ENCODE measurements at regions not wholly inside any gene's neighbourhood (a gene's known extent, or its start where the extent isn't known, plus 50 kb on each side); places are given as distances from the start of the nearest gene placed in this dataset.

DNA sequence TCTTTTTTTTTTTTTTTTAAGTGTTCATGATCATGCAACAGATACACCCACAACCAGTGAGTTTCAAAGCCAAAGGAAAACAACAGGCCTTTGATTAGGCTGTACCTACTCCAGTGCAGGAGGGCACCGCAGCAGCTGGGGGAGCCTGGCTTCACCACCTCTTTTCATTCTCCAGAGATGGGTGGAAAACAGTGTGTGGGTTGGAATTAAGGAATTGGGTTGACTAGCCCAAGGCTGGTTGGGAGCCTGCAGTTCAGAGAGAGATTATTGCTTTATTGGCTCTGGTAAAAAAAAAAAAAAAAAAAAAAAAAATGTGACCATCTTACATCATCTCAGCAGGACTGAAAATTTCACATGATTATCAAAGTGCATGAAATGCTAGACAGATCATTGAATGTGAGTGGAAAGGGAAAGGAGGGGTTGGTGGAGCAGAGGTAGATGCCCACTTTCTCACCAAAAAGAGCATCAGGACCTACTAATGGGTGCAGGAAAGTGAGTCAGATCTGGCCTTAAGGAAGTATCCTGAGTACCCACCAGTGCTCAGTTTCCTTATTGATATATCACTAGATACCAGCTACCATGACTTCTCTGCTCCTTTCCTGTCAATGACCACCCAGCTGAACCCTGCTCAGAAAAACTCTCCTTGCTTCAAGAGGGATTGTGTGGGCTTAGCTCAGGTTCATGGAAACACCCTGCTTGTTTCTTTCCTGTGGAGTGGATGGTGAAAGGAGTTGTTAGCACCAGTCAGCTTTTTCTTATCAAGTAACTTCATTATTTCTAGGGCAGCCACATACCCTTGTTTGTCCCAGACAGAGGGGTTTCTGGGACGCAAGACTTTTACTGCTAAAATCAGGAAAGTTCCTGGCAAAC lies 54.8 kb upstream of the DYRK2 start:
- 92% methylated on average over 2 of the region's 2 CpGs for WGBS
- H3K9me3 ChIP-seq (ENCODE audit: control insufficient read depth in 4 of 4, low read length in 3 of 4): no peaks in the 10 kb centered on the region
- no peaks in the 10 kb centered on the region for H3K36me3 ChIP-seq (ENCODE audit: control insufficient read depth in 4 of 4, insufficient read depth in 3 of 4, low read depth in 1 of 4, low read length in 3 of 4)
- H3K4me1 ChIP-seq (ENCODE audit: control insufficient read depth in 4 of 4, insufficient read depth in 4 of 4, low read length in 3 of 4): peaks cover 0 to 4% (median under 1%) of the 10 kb centered on the region in 4 donors
- H3K27me3 ChIP-seq (ENCODE audit: control insufficient read depth in 4 of 4, insufficient read depth in 4 of 4, low read length in 3 of 4): no peaks in the 10 kb centered on the region
- H3K27ac ChIP-seq (ENCODE audit: low read depth in 1 of 2, low read length in 2 of 2): no peak overlapping the region
- no peak overlapping the region for H3K9ac ChIP-seq (ENCODE audit: low read depth in 1 of 2, low read length in 2 of 2)
- no peak overlapping the region for H3K4me3 ChIP-seq (ENCODE audit: low read depth in 1 of 3, low read length in 3 of 3)
- TF ChIP-seq GABPA (IDR thresholded peaks at IDR 0.05 in 1 of 2, conservative IDR thresholded peaks at IDR 0.05 in 1 of 2): no peak
- TF ChIP-seq, protein P1, sequence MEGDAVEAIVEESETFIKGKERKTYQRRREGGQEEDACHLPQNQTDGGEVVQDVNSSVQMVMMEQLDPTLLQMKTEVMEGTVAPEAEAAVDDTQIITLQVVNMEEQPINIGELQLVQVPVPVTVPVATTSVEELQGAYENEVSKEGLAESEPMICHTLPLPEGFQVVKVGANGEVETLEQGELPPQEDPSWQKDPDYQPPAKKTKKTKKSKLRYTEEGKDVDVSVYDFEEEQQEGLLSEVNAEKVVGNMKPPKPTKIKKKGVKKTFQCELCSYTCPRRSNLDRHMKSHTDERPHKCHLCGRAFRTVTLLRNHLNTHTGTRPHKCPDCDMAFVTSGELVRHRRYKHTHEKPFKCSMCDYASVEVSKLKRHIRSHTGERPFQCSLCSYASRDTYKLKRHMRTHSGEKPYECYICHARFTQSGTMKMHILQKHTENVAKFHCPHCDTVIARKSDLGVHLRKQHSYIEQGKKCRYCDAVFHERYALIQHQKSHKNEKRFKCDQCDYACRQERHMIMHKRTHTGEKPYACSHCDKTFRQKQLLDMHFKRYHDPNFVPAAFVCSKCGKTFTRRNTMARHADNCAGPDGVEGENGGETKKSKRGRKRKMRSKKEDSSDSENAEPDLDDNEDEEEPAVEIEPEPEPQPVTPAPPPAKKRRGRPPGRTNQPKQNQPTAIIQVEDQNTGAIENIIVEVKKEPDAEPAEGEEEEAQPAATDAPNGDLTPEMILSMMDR (IDR thresholded peaks at IDR 0.05; ENCODE audit: low read depth, low read length, missing input control): no peak
- no peak for TF ChIP-seq NR2F2 (IDR thresholded peaks at IDR 0.05)
- no peak for TF ChIP-seq FOXA2 (IDR thresholded peaks at IDR 0.05)
- no peak for DNase-seq (ENCODE audit: low spot score)

DNA sequence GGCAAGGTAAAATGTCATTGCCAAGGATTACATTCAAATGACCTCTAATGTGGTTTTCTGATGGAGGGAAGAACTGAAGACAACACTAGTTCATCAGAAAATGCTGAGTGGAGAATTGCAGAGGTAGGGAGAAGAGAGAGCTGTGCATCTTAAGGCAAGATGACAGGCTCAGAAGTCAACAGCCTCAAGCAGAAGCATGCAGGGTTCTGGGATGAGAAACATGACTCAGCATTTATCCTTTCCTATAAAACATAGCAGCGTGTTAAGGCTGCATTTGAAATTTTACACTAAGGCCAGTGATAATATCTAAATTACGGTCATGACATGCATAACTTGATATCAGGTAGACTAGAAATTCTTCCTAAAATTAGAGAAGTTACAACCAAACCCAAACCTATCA lies 53.7 kb upstream of the DYRK2 start:
- no peaks in the 10 kb centered on the region for H3K27me3 ChIP-seq (ENCODE audit: control insufficient read depth in 4 of 4, insufficient read depth in 4 of 4, low read length in 3 of 4)
- peaks cover 0 to 4% (median under 1%) of the 10 kb centered on the region in 4 donors for H3K4me1 ChIP-seq (ENCODE audit: control insufficient read depth in 4 of 4, insufficient read depth in 4 of 4, low read length in 3 of 4)
- WGBS: 83% methylated on average over 2 of the region's 2 CpGs
- no peak for DNase-seq (ENCODE audit: low spot score)
- H3K9me3 ChIP-seq (ENCODE audit: control insufficient read depth in 4 of 4, low read length in 3 of 4): no peaks in the 10 kb centered on the region
- no peak overlapping the region for H3K27ac ChIP-seq (ENCODE audit: low read depth in 1 of 2, low read length in 2 of 2)
- H3K9ac ChIP-seq (ENCODE audit: low read depth in 1 of 2, low read length in 2 of 2): no peak overlapping the region
- no peak overlapping the region for H3K4me3 ChIP-seq (ENCODE audit: low read depth in 1 of 3, low read length in 3 of 3)
- TF ChIP-seq FOXA1 (IDR thresholded peaks at IDR 0.05) (no peak), EGR1 (IDR thresholded peaks at IDR 0.05; ENCODE audit: low read depth in 2 of 2) (no peak), YY1 (IDR thresholded peaks at IDR 0.05) (no peak), JUND (IDR thresholded peaks at IDR 0.05) (no peak), SP1 (IDR thresholded peaks at IDR 0.05) (no peak), RXRA (IDR thresholded peaks at IDR 0.05) (no peak), HNF4A (conservative IDR thresholded peaks at IDR 0.05) (no peak)
- TF ChIP-seq, protein P2, sequence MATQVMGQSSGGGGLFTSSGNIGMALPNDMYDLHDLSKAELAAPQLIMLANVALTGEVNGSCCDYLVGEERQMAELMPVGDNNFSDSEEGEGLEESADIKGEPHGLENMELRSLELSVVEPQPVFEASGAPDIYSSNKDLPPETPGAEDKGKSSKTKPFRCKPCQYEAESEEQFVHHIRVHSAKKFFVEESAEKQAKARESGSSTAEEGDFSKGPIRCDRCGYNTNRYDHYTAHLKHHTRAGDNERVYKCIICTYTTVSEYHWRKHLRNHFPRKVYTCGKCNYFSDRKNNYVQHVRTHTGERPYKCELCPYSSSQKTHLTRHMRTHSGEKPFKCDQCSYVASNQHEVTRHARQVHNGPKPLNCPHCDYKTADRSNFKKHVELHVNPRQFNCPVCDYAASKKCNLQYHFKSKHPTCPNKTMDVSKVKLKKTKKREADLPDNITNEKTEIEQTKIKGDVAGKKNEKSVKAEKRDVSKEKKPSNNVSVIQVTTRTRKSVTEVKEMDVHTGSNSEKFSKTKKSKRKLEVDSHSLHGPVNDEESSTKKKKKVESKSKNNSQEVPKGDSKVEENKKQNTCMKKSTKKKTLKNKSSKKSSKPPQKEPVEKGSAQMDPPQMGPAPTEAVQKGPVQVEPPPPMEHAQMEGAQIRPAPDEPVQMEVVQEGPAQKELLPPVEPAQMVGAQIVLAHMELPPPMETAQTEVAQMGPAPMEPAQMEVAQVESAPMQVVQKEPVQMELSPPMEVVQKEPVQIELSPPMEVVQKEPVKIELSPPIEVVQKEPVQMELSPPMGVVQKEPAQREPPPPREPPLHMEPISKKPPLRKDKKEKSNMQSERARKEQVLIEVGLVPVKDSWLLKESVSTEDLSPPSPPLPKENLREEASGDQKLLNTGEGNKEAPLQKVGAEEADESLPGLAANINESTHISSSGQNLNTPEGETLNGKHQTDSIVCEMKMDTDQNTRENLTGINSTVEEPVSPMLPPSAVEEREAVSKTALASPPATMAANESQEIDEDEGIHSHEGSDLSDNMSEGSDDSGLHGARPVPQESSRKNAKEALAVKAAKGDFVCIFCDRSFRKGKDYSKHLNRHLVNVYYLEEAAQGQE (IDR thresholded peaks at IDR 0.05): no peak
- TF ChIP-seq, protein P3, sequence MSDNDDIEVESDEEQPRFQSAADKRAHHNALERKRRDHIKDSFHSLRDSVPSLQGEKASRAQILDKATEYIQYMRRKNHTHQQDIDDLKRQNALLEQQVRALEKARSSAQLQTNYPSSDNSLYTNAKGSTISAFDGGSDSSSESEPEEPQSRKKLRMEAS (IDR thresholded peaks at IDR 0.05): no peak
- TF ChIP-seq, protein P4, sequence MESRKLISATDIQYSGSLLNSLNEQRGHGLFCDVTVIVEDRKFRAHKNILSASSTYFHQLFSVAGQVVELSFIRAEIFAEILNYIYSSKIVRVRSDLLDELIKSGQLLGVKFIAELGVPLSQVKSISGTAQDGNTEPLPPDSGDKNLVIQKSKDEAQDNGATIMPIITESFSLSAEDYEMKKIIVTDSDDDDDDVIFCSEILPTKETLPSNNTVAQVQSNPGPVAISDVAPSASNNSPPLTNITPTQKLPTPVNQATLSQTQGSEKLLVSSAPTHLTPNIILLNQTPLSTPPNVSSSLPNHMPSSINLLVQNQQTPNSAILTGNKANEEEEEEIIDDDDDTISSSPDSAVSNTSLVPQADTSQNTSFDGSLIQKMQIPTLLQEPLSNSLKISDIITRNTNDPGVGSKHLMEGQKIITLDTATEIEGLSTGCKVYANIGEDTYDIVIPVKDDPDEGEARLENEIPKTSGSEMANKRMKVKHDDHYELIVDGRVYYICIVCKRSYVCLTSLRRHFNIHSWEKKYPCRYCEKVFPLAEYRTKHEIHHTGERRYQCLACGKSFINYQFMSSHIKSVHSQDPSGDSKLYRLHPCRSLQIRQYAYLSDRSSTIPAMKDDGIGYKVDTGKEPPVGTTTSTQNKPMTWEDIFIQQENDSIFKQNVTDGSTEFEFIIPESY (IDR thresholded peaks at IDR 0.05): no peak
- TF ChIP-seq, protein P1 (IDR thresholded peaks at IDR 0.05; ENCODE audit: low read depth, low read length, missing input control): no peak
- no peaks in the 10 kb centered on the region for H3K36me3 ChIP-seq (ENCODE audit: control insufficient read depth in 4 of 4, insufficient read depth in 3 of 4, low read depth in 1 of 4, low read length in 3 of 4)
